B cell (primary cell): ENCODE measurements at regions not wholly inside any gene's neighbourhood (a gene's known extent, or its start where the extent isn't known, plus 50 kb on each side); places are given as distances from the start of the nearest gene placed in this dataset.

Experiments
- CTCF ChIP-seq: fragments of 200-600 bp; IDR thresholded peaks from one replicate; pipeline ENCODE4 v1.8.0; 2022; ENCODE audit warnings: antibody characterized with exemption, mild to moderate bottlenecking
- EZH2 ChIP-seq: IDR thresholded peaks from 2 replicates; pipeline ENCODE4 v1.6.1; 2012; ENCODE audit warnings: borderline replicate concordance, low read depth, mild to moderate bottlenecking, moderate library complexity, low read length; ENCODE audit not compliant: insufficient read depth, poor library complexity, severe bottlenecking

DNA sequence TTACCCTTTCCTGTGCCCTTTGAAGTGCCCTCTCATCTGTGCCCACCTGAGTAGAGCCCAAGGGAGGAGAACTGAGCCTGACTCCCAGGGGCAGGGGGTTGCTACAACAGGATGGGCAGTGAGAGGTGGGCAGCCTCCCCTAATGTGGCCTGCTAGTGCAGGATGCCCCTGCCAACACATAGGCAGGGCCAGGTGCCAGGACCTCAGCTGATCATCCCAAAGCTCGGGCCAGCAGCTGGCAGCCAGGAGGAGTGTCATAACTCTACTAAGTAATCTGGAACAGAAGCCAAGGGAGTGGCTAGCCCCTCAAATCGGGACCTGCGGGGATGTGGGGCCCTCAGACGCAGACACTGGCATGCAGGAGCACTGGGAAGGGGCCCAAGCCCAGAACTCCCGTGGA lies 208.8 kb upstream of the RAB4A start:
- TF ChIP-seq CTCF, result no peak
- TF ChIP-seq EZH2, result no peak
